LNCaP clone FGC (cell line): ENCODE measurements at regions not wholly inside any gene's neighbourhood (a gene's known extent, or its start where the extent isn't known, plus 50 kb on each side); places are given as distances from the start of the nearest gene placed in this dataset.
"Not testable (repeated sequence)": the region's sequence is repeated elsewhere in the genome, so short reads cannot be mapped to it uniquely, and the experiment has no call there.

Experiments used
- DNase-seq: peaks from one replicate; pipeline ENCODE4 v3.0.0-alpha.2; 2011; ENCODE audit warnings: low read depth
- H3K4me3 ChIP-seq: 2 replicates; pipeline ENCODE4 v1.5.1; 2011; ENCODE audit warnings: mild to moderate bottlenecking, low read depth, low read length, control low read depth
- CTCF ChIP-seq: IDR thresholded peaks from 2 replicates; pipeline ENCODE4 v1.5.1; 2012; ENCODE audit warnings: mild to moderate bottlenecking; ENCODE audit not compliant: control insufficient read depth, insufficient read depth; ENCODE audit errors: extremely low read depth

GRCh38 chr12:89231686-89232085 is 120.6 kb downstream of the DUSP6 start:
- DNase-seq = no peak
- H3K4me3 ChIP-seq = no peak overlapping the region
- no peak for TF ChIP-seq CTCF

GRCh38 chr12:89230376-89231315 is 121.7 kb downstream of the DUSP6 start:
- TF ChIP-seq CTCF = no peak
- H3K4me3 ChIP-seq = no peak overlapping the region
- DNase-seq = no peak

- no peak overlapping the region for H3K4me3 ChIP-seq
- DNase-seq = no peak
- TF ChIP-seq CTCF = no peak
These were observed 123.8 kb downstream of the DUSP6 start for GRCh38 chr12:89228491-89228890.

DNA sequence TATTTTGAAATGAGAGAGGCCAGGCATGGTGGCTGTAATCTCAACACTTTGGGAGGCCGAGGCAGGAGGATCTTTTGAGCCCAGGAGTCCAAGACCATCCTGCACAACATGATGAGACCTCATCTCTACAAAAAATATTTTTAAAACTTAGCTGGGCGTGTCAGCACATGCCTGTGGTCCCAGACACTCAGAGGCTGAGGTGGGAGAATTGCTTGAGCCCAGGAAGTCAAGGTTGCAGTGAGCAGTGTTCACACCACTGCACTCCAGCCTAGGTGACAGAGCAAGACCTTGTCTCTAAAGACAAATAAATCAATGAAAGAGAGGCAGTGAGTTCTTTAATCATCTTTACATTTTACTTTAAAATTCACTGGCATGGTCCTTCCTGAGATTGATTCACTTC is 124.5 kb downstream of the DUSP6 start:
- no peak for DNase-seq
- H3K4me3 ChIP-seq = no peak overlapping the region
- TF ChIP-seq CTCF = no peak

- TF ChIP-seq CTCF = no peak
- no peak overlapping the region for H3K4me3 ChIP-seq
- peak; percentile 91 for DNase-seq
These were observed 126.4 kb downstream of the DUSP6 start for GRCh38 chr12:89225808-89226411.

DNA sequence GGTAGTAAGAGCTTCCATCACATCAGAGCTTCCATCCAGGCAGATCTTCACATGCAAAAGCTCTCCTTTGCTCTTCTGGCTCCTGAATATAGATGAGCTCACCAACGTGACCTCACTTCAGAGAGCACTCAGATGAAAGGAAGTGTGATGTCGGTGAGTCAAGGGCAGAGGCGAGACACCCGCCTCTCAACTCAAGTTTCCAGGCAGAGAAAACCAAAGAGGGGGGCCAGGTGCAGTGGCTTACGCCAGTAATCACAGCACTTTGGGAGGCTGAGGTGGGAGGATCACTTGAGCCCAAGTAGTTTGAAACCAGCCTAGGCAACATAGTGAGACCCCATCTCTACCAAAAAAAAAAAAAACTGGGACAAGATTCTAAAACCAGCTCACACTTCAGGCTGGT is 126.9 kb downstream of the DUSP6 start:
- TF ChIP-seq CTCF = no peak
- no peak overlapping the region for H3K4me3 ChIP-seq
- no peak for DNase-seq

- H3K4me3 ChIP-seq, DNase-seq: not testable (repeated sequence)
These were observed 129.7 kb downstream of the DUSP6 start for GRCh38 chr12:89222580-89222979.
